ENCODE measurements at regions not wholly inside any gene's neighbourhood (a gene's known extent, or its start where the extent isn't known, plus 50 kb on each side); places are given as distances from the start of the nearest gene placed in this dataset.

DNA sequence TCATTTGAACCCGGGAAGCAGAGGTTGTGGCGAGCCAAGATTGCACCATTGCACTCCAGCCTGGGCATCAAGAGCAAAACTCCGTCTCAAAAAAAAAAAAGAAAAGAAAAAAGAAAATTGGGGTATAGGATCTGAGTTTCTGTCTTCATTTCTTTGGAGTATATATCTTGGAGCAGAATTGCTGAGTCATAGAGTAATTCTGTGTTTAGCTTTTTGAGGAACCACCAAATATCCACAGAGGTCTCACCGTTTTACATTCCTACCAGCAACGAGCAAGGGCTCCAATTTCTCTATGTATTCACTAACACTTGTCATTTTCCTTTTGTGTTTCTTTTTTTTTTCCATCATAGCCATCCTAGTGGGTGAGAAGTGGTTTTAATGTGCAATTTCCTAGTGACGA, 87.6 kb upstream of the TEX51 start:
- Histone ChIP-seq H3K4me1 (no peaks in the 10 kb centered on the region), H3K27me3 (peaks cover 4% of the 10 kb centered on the region), H3K27ac (no peak overlapping the region), H3K36me3 (no peaks in the 10 kb centered on the region), H3K9me3 (peaks cover 0 to 6% (median 0%) of the 10 kb centered on the region in 3 donors), H3K4me3 (no peak overlapping the region)
- 62 to 65% methylated on average over 3 to 6 of the region's 6 CpGs for WGBS, 2 donors (ENCODE audit: low coverage in 1 of 2)
- no peak for TF ChIP-seq CTCF (IDR thresholded peaks at IDR 0.05)
- TF ChIP-seq EP300 (IDR thresholded peaks at IDR 0.05): no peak
- TF ChIP-seq POLR2AphosphoS5 (IDR thresholded peaks at IDR 0.05): no peak
- TF ChIP-seq POLR2A (IDR thresholded peaks at IDR 0.05): no peak
- ATAC-seq: no peak

GRCh38 chr2:126817172-126817571, 81.5 kb upstream of the TEX51 start:
- no peak overlapping the region for H3K4me3 ChIP-seq
- TF ChIP-seq CTCF (IDR thresholded peaks at IDR 0.05) (no peak), POLR2A (IDR thresholded peaks at IDR 0.05) (no peak), EP300 (IDR thresholded peaks at IDR 0.05) (no peak), POLR2AphosphoS5 (IDR thresholded peaks at IDR 0.05) (no peak)
- H3K27ac ChIP-seq: no peak overlapping the region
- no peaks in the 10 kb centered on the region for H3K4me1 ChIP-seq
- ATAC-seq: no peak
- H3K27me3 ChIP-seq: no peaks in the 10 kb centered on the region
- H3K36me3 ChIP-seq: no peaks in the 10 kb centered on the region
- WGBS, 2 donors (ENCODE audit: low coverage in 1 of 2): 78 to 88% methylated on average over 3 of the region's 3 CpGs
- peaks cover 0 to 18% (median 0%) of the 10 kb centered on the region in 3 donors for H3K9me3 ChIP-seq

- Histone ChIP-seq H3K4me1 (no peaks in the 10 kb centered on the region), H3K4me3 (no peak overlapping the region), H3K27ac (no peak overlapping the region), H3K9me3 (peaks cover 0 to 4% (median 0%) of the 10 kb centered on the region in 3 donors), H3K27me3 (no peaks in the 10 kb centered on the region), H3K36me3 (no peaks in the 10 kb centered on the region)
- TF ChIP-seq POLR2AphosphoS5 (IDR thresholded peaks at IDR 0.05) (no peak), POLR2A (IDR thresholded peaks at IDR 0.05) (no peak), EP300 (IDR thresholded peaks at IDR 0.05) (no peak), CTCF (IDR thresholded peaks at IDR 0.05) (no peak)
- 52 to 85% methylated on average over 7 to 8 of the region's 8 CpGs for WGBS, 2 donors (ENCODE audit: low coverage in 1 of 2)
- no peak for ATAC-seq
Measured at GRCh38 chr2:126822115-126822514, 76.6 kb upstream of the TEX51 start.

DNA sequence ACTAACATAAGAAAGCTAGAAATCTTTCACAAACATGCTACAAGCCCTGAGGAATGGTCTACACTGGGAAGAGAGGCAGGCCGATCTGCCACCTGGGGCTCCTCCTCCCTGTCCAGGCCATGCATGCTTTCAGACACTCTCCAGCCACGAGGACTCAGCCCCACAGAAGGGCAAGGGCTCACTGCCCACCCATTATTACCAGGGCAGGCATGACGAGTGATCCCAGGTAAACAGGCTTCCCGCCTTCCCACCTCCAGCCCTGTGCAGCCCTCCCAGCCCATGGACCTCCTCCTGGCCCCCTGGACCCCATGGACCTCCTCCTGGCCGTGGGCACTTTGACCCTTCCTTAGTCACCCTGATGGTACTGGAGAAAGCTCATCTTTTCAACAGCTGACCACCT, 75.8 kb upstream of the TEX51 start:
- TF ChIP-seq EP300 (IDR thresholded peaks at IDR 0.05) (no peak), CTCF (IDR thresholded peaks at IDR 0.05) (no peak), POLR2A (IDR thresholded peaks at IDR 0.05) (no peak), POLR2AphosphoS5 (IDR thresholded peaks at IDR 0.05) (no peak)

GRCh38 chr2:126823951-126824350, 74.7 kb upstream of the TEX51 start:
- Histone ChIP-seq H3K27me3 (no peaks in the 10 kb centered on the region), H3K36me3 (no peaks in the 10 kb centered on the region), H3K4me3 (no peak overlapping the region), H3K4me1 (no peaks in the 10 kb centered on the region), H3K27ac (no peak overlapping the region), H3K9me3 (no peaks in the 10 kb centered on the region)
- no peak for TF ChIP-seq CTCF (IDR thresholded peaks at IDR 0.05)
- no peak for ATAC-seq
- 80 to 100% methylated on average over 1 of the region's 3 CpGs for WGBS, 2 donors (ENCODE audit: low coverage in 1 of 2)

More for the DNA sequence above, 75.8 kb upstream of the TEX51 start:
- Histone ChIP-seq H3K4me1 (no peaks in the 10 kb centered on the region), H3K36me3 (no peaks in the 10 kb centered on the region), H3K9me3 (no peaks in the 10 kb centered on the region), H3K4me3 (no peak overlapping the region), H3K27ac (no peak overlapping the region), H3K27me3 (no peaks in the 10 kb centered on the region)
- WGBS, 2 donors (ENCODE audit: low coverage in 1 of 2): 90 to 92% methylated on average over 4 to 5 of the region's 5 CpGs
- ATAC-seq: no peak
